WTC11 (cell line): ENCODE measurements at regions not wholly inside any gene's neighbourhood (a gene's known extent, or its start where the extent isn't known, plus 50 kb on each side); places are given as distances from the start of the nearest gene placed in this dataset.

Source experiments
- ATAC-seq: fragments of 200-7000 bp; cut with Tn5 transposase; 2 replicates; pipeline ENCODE4 v1.10.0; 2021; ENCODE audit warnings: mild to moderate bottlenecking, moderate library complexity
- CTCF ChIA-PET: fragments of 300-600 bp; sonication (Branson Sonifier 250); formaldehyde crosslinking; loops from one replicate; lab custom pipeline; 2021; ENCODE audit warnings: antibody characterized with exemption; lab: Charles Lee
- POLR2A ChIA-PET: fragments of 350-600 bp; sonication (Branson Sonifier 250); formaldehyde crosslinking; loops from one replicate; lab custom pipeline; 2021; ENCODE audit warnings: antibody characterized with exemption; lab: Charles Lee
- DNase-seq: peaks from one replicate; pipeline ENCODE4 v3.0.0; 2021; ENCODE audit warnings: low spot score
- H3K27ac Mint-ChIP-seq: 2 replicates; pipeline ENCODE4 v1.8.0; 2021; ENCODE audit warnings: mixed read lengths
- H3K27me3 Mint-ChIP-seq: 2 replicates; pipeline ENCODE4 v1.8.0; 2021; ENCODE audit warnings: low read depth, mild to moderate bottlenecking, moderate library complexity, mixed read lengths
- H3K36me3 Mint-ChIP-seq: 2 replicates; pipeline ENCODE4 v1.8.0; 2021; ENCODE audit warnings: mixed read lengths
- H3K4me1 Mint-ChIP-seq: 2 replicates; pipeline ENCODE4 v1.8.0; 2022; ENCODE audit warnings: mixed read lengths
- H3K4me3 Mint-ChIP-seq: 2 replicates; pipeline ENCODE4 v1.8.0; 2021; ENCODE audit warnings: mild to moderate bottlenecking, moderate library complexity, mixed read lengths
- H3K9me3 Mint-ChIP-seq: 2 replicates; pipeline ENCODE4 v1.8.0; 2021; ENCODE audit warnings: mixed read lengths
- CREM ChIP-seq: sonication (generic); formaldehyde crosslinking; IDR thresholded peaks from 2 replicates; pipeline ENCODE4 v1.8.1; 2022; ENCODE audit warnings: mild to moderate bottlenecking, missing genetic modification reagents, moderate library complexity
- ESRRA ChIP-seq: sonication (generic); formaldehyde crosslinking; IDR thresholded peaks from 2 replicates; pipeline ENCODE4 v1.8.1; 2022; ENCODE audit warnings: mild to moderate bottlenecking, missing genetic modification reagents, borderline replicate concordance
- FOXP1 ChIP-seq: sonication (generic); formaldehyde crosslinking; IDR thresholded peaks from 2 replicates; pipeline ENCODE4 v1.8.0; 2022; ENCODE audit warnings: missing genetic modification reagents, mild to moderate bottlenecking, moderate library complexity, borderline replicate concordance
- HMGXB4 ChIP-seq: sonication (generic); formaldehyde crosslinking; IDR thresholded peaks from 2 replicates; pipeline ENCODE4 v1.8.1; 2023; ENCODE audit warnings: mild to moderate bottlenecking, moderate library complexity, missing genetic modification reagents
- JAZF1 ChIP-seq: fragments of 250-450 bp; sonication (Bioruptor Pico); IDR thresholded peaks from 2 replicates; pipeline ENCODE4 v1.9.0; 2021; ENCODE audit warnings: moderate library complexity, mild to moderate bottlenecking, inconsistent platforms
- JUN ChIP-seq: sonication (generic); formaldehyde crosslinking; IDR thresholded peaks from 2 replicates; pipeline ENCODE4 v1.8.0; 2023; ENCODE audit warnings: mild to moderate bottlenecking, missing genetic modification reagents
- KAT7 ChIP-seq: sonication (generic); formaldehyde crosslinking; IDR thresholded peaks from 2 replicates; pipeline ENCODE4 v1.8.1; 2023; ENCODE audit warnings: missing genetic modification reagents, mild to moderate bottlenecking, borderline replicate concordance
- NFYB ChIP-seq: sonication (generic); formaldehyde crosslinking; conservative IDR thresholded peaks from 2 replicates; pipeline ENCODE4 v1.8.0; 2022; ENCODE audit warnings: low read depth, missing genetic modification reagents
- NR1H2 ChIP-seq: sonication (generic); formaldehyde crosslinking; IDR thresholded peaks from 2 replicates; pipeline ENCODE4 v1.9.0; 2021; ENCODE audit warnings: mild to moderate bottlenecking, moderate library complexity, missing genetic modification reagents
- NR2C2 ChIP-seq: sonication (generic); formaldehyde crosslinking; IDR thresholded peaks from 2 replicates; pipeline ENCODE4 v1.8.0; 2022; ENCODE audit warnings: mild to moderate bottlenecking, missing genetic modification reagents
- PRDM15 ChIP-seq: sonication (generic); formaldehyde crosslinking; IDR thresholded peaks from 2 replicates; pipeline ENCODE4 v1.8.0; 2022; ENCODE audit warnings: missing genetic modification reagents
- SMAD3 ChIP-seq: sonication (generic); formaldehyde crosslinking; IDR thresholded peaks from 2 replicates; pipeline ENCODE4 v1.8.0; 2022; ENCODE audit warnings: missing genetic modification reagents, mild to moderate bottlenecking, borderline replicate concordance
- USF1 ChIP-seq: sonication (generic); formaldehyde crosslinking; IDR thresholded peaks from 2 replicates; pipeline ENCODE4 v1.8.0; 2022; ENCODE audit warnings: mild to moderate bottlenecking, missing genetic modification reagents
- ZBTB21 ChIP-seq: sonication (generic); formaldehyde crosslinking; IDR thresholded peaks from 2 replicates; pipeline ENCODE4 v1.8.1; 2023; ENCODE audit warnings: mild to moderate bottlenecking, missing genetic modification reagents, borderline replicate concordance
- ZNF281 ChIP-seq: sonication (generic); formaldehyde crosslinking; IDR thresholded peaks from 2 replicates; pipeline ENCODE4 v1.8.0; 2023; ENCODE audit warnings: mild to moderate bottlenecking, missing genetic modification reagents
- TF ChIP-seq, protein P1 (sequence below): sonication (generic); formaldehyde crosslinking; IDR thresholded peaks from 2 replicates; pipeline ENCODE4 v1.8.1; 2023; ENCODE audit warnings: mild to moderate bottlenecking, missing genetic modification reagents

DNA sequence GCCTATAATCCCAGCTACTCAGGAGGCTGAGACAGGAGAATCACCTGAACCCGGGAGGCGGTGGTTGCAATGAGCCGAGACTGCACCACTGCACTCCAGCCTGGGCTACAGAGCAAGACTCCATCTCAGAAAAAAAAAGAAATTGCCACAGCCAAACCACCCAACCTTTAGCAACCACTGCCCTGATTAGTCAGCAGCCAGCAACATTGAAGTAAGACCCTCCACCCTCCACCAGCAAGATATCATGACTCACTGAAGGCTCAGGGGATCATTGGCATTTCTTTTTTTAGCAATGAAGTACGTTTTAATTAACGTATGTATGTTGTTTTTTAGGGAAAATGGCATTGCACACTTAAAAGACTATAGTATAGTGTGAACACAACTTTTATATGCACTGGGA, 349.1 kb upstream of the ACVR2A start:
- H3K36me3 Mint-ChIP-seq: no peaks in the 10 kb centered on the region
- TF ChIP-seq FOXP1 (CRISPR knock-in tag) (no peak), ESRRA (CRISPR knock-in tag) (no peak), JUN (CRISPR knock-in tag) (no peak), NFYB (CRISPR knock-in tag) (no peak), ZBTB21 (CRISPR knock-in tag) (no peak), PRDM15 (CRISPR knock-in tag) (no peak), ZNF281 (CRISPR knock-in tag) (no peak), JAZF1 (CRISPR knock-in tag) (no peak), KAT7 (CRISPR knock-in tag) (no peak), CREM (CRISPR knock-in tag) (no peak)
- TF ChIP-seq, all 79 proteins: peak for 0
- H3K4me3 Mint-ChIP-seq: no peak overlapping the region
- H3K27ac Mint-ChIP-seq: no peak overlapping the region
- H3K27me3 Mint-ChIP-seq: no peaks in the 10 kb centered on the region
- POLR2A ChIA-PET: no interaction called here
- DNase-seq: no peak
- peaks cover 3% of the 10 kb centered on the region; the same call in 1 of the 2 replicates for H3K4me1 Mint-ChIP-seq
- CTCF ChIA-PET: no interaction called here
- no peak for ATAC-seq
- peaks cover 7% of the 10 kb centered on the region for H3K9me3 Mint-ChIP-seq

GRCh38 chr2:147492471-147492870, 352.4 kb upstream of the ACVR2A start:
- no peak overlapping the region for H3K4me3 Mint-ChIP-seq
- ATAC-seq (no peak), DNase-seq (no peak)
- ChIA-PET CTCF (no interaction called here), POLR2A (no interaction called here)
- no peaks in the 10 kb centered on the region for H3K27me3 Mint-ChIP-seq
- TF ChIP-seq NR2C2 (CRISPR knock-in tag) (no peak), ESRRA (CRISPR knock-in tag) (no peak), NR1H2 (CRISPR knock-in tag) (no peak), USF1 (CRISPR knock-in tag) (no peak), HMGXB4 (CRISPR knock-in tag) (no peak), SMAD3 (CRISPR knock-in tag) (no peak)
- TF ChIP-seq, protein P1, sequence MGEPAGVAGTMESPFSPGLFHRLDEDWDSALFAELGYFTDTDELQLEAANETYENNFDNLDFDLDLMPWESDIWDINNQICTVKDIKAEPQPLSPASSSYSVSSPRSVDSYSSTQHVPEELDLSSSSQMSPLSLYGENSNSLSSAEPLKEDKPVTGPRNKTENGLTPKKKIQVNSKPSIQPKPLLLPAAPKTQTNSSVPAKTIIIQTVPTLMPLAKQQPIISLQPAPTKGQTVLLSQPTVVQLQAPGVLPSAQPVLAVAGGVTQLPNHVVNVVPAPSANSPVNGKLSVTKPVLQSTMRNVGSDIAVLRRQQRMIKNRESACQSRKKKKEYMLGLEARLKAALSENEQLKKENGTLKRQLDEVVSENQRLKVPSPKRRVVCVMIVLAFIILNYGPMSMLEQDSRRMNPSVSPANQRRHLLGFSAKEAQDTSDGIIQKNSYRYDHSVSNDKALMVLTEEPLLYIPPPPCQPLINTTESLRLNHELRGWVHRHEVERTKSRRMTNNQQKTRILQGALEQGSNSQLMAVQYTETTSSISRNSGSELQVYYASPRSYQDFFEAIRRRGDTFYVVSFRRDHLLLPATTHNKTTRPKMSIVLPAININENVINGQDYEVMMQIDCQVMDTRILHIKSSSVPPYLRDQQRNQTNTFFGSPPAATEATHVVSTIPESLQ: no peak
- H3K9me3 Mint-ChIP-seq: peaks cover 7% of the 10 kb centered on the region
- no peaks in the 10 kb centered on the region for H3K36me3 Mint-ChIP-seq
- H3K27ac Mint-ChIP-seq: no peak overlapping the region
- peaks cover 29% of the 10 kb centered on the region for H3K4me1 Mint-ChIP-seq
